Fibroblast of mammary gland (primary cell): ENCODE measurements at regions not wholly inside any gene's neighbourhood (a gene's known extent, or its start where the extent isn't known, plus 50 kb on each side); places are given as distances from the start of the nearest gene placed in this dataset.

Source experiments
- DNase-seq: peaks from one replicate; pipeline ENCODE4 v3.0.0-alpha.2; 2010; ENCODE audit warnings: low read depth
- H3K4me3 ChIP-seq: 2 replicates; pipeline ENCODE4 v1.5.1; 2011; ENCODE audit warnings: low read depth, mild to moderate bottlenecking, low read length, moderate library complexity; ENCODE audit not compliant: control insufficient read depth
- TF ChIP-seq, protein P1 (sequence below): conservative IDR thresholded peaks from 2 replicates; pipeline ENCODE4 v1.5.1; 2011; ENCODE audit warnings: low read depth, low read length, inconsistent platforms; ENCODE audit not compliant: control insufficient read depth, insufficient read depth

DNA sequence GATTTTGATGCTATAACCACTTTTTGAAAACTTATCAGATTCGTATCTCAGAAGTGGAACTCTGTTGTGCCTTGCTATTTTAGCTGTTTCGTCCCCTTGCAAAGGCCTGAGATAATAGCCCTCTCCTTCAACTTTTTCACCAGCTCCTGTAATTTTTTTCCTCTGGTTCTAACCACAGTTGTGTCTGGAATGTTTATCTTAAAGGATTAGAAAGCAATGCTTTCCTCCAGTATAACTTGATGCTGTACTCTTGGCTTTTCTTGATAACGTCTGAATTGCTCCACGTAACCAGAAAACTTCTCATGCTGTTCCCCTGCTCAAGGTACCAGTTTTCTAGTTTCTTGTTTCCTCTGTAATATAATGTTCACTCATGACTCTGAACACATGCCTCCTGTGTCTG lies 209.4 kb downstream of the DTWD2 start:
- TF ChIP-seq, protein P1, sequence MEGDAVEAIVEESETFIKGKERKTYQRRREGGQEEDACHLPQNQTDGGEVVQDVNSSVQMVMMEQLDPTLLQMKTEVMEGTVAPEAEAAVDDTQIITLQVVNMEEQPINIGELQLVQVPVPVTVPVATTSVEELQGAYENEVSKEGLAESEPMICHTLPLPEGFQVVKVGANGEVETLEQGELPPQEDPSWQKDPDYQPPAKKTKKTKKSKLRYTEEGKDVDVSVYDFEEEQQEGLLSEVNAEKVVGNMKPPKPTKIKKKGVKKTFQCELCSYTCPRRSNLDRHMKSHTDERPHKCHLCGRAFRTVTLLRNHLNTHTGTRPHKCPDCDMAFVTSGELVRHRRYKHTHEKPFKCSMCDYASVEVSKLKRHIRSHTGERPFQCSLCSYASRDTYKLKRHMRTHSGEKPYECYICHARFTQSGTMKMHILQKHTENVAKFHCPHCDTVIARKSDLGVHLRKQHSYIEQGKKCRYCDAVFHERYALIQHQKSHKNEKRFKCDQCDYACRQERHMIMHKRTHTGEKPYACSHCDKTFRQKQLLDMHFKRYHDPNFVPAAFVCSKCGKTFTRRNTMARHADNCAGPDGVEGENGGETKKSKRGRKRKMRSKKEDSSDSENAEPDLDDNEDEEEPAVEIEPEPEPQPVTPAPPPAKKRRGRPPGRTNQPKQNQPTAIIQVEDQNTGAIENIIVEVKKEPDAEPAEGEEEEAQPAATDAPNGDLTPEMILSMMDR = no peak
- no peak for DNase-seq
- H3K4me3 ChIP-seq = no peak overlapping the region

DNA sequence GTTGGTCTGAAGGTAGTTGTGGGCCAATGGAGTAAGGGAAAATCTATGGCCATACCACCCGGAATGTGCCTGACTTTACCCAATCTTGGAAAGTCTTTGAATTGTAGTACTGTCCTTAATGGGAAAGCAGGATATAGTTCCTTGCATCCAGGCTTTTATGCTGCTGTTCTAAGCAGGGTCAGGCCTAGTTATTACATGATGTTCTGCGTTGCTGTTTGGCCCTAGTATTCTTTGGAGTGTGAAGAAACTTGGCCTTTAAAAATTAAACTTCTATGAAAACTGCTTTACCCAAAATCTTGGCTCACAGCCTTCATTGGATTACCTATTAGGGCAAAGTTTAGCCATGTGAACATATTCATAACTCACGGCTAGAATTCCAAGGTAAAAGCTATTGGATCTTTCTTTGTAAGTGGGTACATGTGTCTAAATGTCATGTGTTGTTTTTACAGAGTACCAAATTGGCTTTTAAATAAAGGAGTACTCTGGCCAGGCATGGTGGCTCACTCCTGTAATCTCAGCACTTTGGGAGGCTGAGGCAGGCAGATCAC lies 211.1 kb downstream of the DTWD2 start:
- H3K4me3 ChIP-seq = no peak overlapping the region
- TF ChIP-seq, protein P1 = no peak
- DNase-seq = no peak

DNA sequence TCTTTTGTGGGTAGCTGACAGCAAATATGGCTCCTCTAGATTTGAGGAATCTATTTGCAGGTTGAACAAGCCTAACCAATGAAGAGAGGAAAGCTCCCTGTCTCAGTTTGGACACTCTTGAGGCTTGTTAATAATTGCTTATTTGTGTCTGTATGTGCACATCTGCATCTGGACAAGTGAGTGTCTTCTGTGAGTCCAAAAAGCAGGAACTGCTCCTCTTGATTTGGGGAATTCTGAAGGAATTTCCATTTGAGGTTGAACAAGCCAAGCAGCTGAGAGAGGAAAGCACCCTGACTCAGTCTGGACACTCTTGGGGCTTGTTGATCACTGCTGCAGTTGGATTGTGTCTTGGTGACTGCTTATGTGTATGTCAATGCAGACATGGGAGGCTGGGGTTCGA lies 211.6 kb downstream of the DTWD2 start:
- TF ChIP-seq, protein P1 = no peak
- no peak for DNase-seq
- no peak overlapping the region for H3K4me3 ChIP-seq

DNA sequence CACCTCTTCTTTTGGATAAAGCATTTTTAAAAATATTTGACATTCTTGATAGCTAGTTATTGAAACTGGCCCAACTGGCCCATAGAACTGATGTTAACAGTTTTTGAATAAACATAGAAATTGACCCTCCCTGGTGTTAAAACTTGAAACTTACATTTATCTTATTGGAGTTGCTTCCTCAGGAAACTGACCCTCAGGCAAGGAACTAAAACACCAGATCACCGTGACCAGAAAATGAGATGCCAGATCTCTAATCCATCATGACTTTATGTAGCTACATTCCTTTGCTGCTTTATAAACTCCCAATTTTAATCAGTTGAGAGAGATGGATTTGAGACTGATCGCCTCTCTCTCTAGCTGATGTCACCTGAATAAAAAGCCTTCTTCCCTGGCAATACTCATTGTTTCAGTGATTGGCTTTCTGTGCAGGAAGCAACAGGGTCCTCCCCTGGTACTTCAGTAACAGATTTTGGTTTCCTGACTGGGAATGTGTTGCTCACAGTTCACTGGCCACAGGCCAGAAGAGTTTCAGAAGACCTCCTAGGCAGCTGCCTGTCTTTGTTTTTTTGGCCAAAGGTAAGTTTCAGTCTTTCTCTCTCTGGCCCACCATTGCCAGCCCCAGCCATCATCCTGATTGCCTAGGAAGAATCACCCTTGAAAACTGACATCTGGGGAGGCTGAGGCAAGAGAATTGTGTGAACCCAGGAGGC lies 212.4 kb downstream of the DTWD2 start:
- TF ChIP-seq, protein P1 = no peak
- no peak for DNase-seq
- no peak overlapping the region for H3K4me3 ChIP-seq

DNA sequence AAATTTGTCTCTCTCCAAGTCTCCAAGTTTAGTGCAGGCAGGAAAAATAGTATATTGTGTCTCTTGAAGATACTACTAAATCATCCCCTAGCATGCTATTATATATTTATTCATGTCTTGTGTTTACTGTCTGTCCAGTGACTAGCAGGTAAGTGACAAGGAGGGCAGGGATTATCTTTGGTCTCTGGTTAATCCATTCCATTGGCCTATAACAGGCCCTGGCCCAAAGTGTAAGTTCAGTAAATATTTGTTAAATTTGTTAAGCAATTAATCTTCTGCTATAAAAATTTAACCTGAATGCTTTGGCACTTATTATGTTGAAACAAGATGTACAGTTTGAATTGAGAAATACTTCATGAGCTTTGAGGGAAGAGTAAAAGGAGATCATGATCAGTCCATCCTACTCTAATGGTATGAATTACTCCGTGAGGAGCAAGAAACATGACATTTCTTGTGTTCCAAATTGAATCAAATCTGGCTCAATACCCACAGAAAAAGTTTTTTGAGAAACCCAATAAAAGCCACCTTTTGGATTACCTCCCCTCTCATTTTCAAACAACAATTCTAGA lies 219.7 kb downstream of the DTWD2 start:
- TF ChIP-seq, protein P1 = no peak
- DNase-seq = no peak
- H3K4me3 ChIP-seq = no peak overlapping the region

DNA sequence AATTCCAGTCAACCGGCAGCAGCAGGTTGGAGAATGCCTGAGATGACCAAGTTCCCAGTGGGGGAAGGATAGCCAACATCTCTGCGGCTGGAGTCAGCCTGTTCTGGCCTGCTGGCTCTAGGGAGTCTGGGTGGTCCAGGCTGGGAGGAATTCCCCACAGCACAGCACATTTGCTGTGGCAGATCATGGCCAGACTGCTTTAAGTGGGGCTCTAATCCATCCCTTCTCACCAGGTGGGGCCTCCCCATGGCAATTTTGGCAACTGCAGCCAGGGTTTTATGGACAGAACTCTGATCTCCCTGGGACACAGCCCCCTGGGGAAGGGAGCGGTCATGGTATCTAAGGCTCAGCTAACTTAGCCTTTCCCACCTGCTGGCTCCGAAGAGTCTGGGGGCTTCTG lies 226.1 kb downstream of the DTWD2 start:
- DNase-seq = no peak
- TF ChIP-seq, protein P1 = no peak
- no peak overlapping the region for H3K4me3 ChIP-seq
